B cell (primary cell): ENCODE measurements at regions not wholly inside any gene's neighbourhood (a gene's known extent, or its start where the extent isn't known, plus 50 kb on each side); places are given as distances from the start of the nearest gene placed in this dataset.

ENCODE experiments used
- ATAC-seq: fragments of 200-7000 bp; cut with Tn5 transposase; one replicate; pipeline ENCODE4 v1.10.0; 2021; ENCODE audit warnings: low read depth, mild to moderate bottlenecking, moderate number of reproducible peaks, moderate library complexity
- CTCF ChIA-PET: fragments of 350-600 bp; sonication (Branson Sonifier 250); formaldehyde crosslinking; loops from one replicate; lab custom pipeline; 2021; ENCODE audit warnings: antibody characterized with exemption, inconsistent platforms; lab: Charles Lee
- POLR2A ChIA-PET: fragments of 350-600 bp; sonication (Branson Sonifier 250); formaldehyde crosslinking; loops from one replicate; lab custom pipeline; 2021; ENCODE audit warnings: antibody characterized with exemption; lab: Charles Lee
- DNase-seq: peaks from one replicate; pipeline ENCODE4 v3.0.0; 2013
- H2AFZ ChIP-seq: 2 replicates; pipeline ENCODE4 v1.6.1; 2012; ENCODE audit warnings: mild to moderate bottlenecking, low read depth, low read length; ENCODE audit not compliant: insufficient read depth, poor library complexity, severe bottlenecking
- H3K27ac ChIP-seq, 2 donors: 1 replicate in 1 of 2; 2 replicates in 1 of 2; pipeline ENCODE4 v1.5.1; 2012 to 2013; ENCODE audit warnings: low read length in 2 of 2, mild to moderate bottlenecking in 2 of 2, moderate library complexity in 1 of 2
- H3K27me3 ChIP-seq, 4 experiments: fragments of 200-600 bp in 1 of 4; sonication (generic) in 1 of 4; replicated peaks in 1 of 4; 1 replicate in 2 of 4; 2 replicates in 2 of 4; pipeline versions ENCODE4 v1.6.1 to v1.7.0; 2013 to 2016; ENCODE audit warnings: low read length in 3 of 4, mild to moderate bottlenecking in 2 of 4, mixed read lengths in 1 of 4, moderate library complexity in 1 of 4; ENCODE audit not compliant: insufficient read depth in 4 of 4, control insufficient read depth in 3 of 4; ENCODE audit errors: control extremely low read depth in 1 of 4
- H3K36me3 ChIP-seq, 2 experiments: replicated peaks in 1 of 2; 1 replicate in 1 of 2; 2 replicates in 1 of 2; pipeline versions ENCODE4 v1.6.1 to v1.7.1; 2013; ENCODE audit warnings: low read length in 1 of 2; ENCODE audit not compliant: insufficient read depth in 2 of 2, control insufficient read depth in 1 of 2; ENCODE audit errors: control extremely low read depth in 1 of 2, extremely low read depth in 1 of 2
- H3K4me1 ChIP-seq, 2 donors: fragments of 200-600 bp in 1 of 2; sonication (generic) in 1 of 2; 1 replicate in 1 of 2; 2 replicates in 1 of 2; pipeline versions ENCODE4 v1.5.1 to v1.6.1; 2013 to 2017; ENCODE audit warnings: low read length in 2 of 2; ENCODE audit not compliant: control insufficient read depth in 2 of 2, insufficient read depth in 2 of 2
- H3K4me2 ChIP-seq: replicated peaks from 2 replicates; pipeline ENCODE3; 2012; ENCODE audit warnings: mild to moderate bottlenecking, low read depth, low read length; ENCODE audit not compliant: poor library complexity, severe bottlenecking
- H3K4me3 ChIP-seq, 5 experiments: fragments of 200-600 bp in 1 of 5; sonication (generic) in 1 of 5; 1 replicate in 3 of 5; 2 replicates in 2 of 5; pipeline versions ENCODE4 v1.5.1 to v1.7.0; 2011 to 2016; ENCODE audit warnings: low read length in 4 of 5, mild to moderate bottlenecking in 4 of 5, low read depth in 2 of 5, control low read depth in 1 of 5, moderate library complexity in 1 of 5; ENCODE audit not compliant: insufficient read depth in 1 of 5; ENCODE audit errors: control extremely low read depth in 1 of 5, extremely low read depth in 1 of 5
- H3K79me2 ChIP-seq: fragments of 200-600 bp; sonication (generic); one replicate; pipeline ENCODE4 v1.6.0; 2016; ENCODE audit warnings: low read length; ENCODE audit not compliant: control insufficient read depth, insufficient read depth
- H3K9ac ChIP-seq: fragments of 200-600 bp; sonication (generic); 2 replicates; pipeline ENCODE4 v1.6.1; 2017; ENCODE audit warnings: mild to moderate bottlenecking, low read length, moderate library complexity
- H3K9me3 ChIP-seq, 3 donors: one replicate each; pipeline versions ENCODE4 v1.6.1 to v1.7.1; 2013; ENCODE audit warnings: low read length in 2 of 3; ENCODE audit not compliant: control insufficient read depth in 2 of 3, insufficient read depth in 1 of 3; ENCODE audit errors: control extremely low read depth in 1 of 3
- H4K20me1 ChIP-seq: 2 replicates; pipeline ENCODE4 v1.6.0; 2012; ENCODE audit warnings: mild to moderate bottlenecking, low read length; ENCODE audit not compliant: insufficient read depth, control insufficient read depth, poor library complexity, severe bottlenecking
- H3K27ac Mint-ChIP-seq: one replicate; pipeline ENCODE4 v1.8.0; 2021; ENCODE audit warnings: mixed read lengths
- H3K27me3 Mint-ChIP-seq: one replicate; pipeline ENCODE4 v1.8.0; 2021; ENCODE audit warnings: mixed read lengths
- H3K4me1 Mint-ChIP-seq: one replicate; pipeline ENCODE4 v1.8.0; 2021; ENCODE audit warnings: mixed read lengths
- H3K4me3 Mint-ChIP-seq: one replicate; pipeline ENCODE4 v1.8.0; 2021; ENCODE audit warnings: mixed read lengths
- H3K9me3 Mint-ChIP-seq: one replicate; pipeline ENCODE4 v1.8.0; 2022; ENCODE audit warnings: mixed read lengths; ENCODE audit not compliant: insufficient read depth
- EZH2 ChIP-seq: IDR thresholded peaks from 2 replicates; pipeline ENCODE4 v1.6.1; 2012; ENCODE audit warnings: borderline replicate concordance, low read depth, mild to moderate bottlenecking, moderate library complexity, low read length; ENCODE audit not compliant: insufficient read depth, poor library complexity, severe bottlenecking
- WGBS: methylation state at CpG from one replicate; pipeline ENCODE4 v1.1.5; 2013; ENCODE audit warnings: missing lambda C conversion rate; ENCODE audit not compliant: insufficient coverage; 5-methylcytosine and 5-hydroxymethylcytosine counted together
- intact Hi-C: fragments of 100-400 bp; cut with micrococcal nuclease; formaldehyde crosslinking; loops from one replicate; pipeline ENCODE4 v1.10.0; 2022
- TF ChIP-seq, protein P1 (sequence below): fragments of 200-600 bp; IDR thresholded peaks from one replicate; pipeline ENCODE4 v1.8.0; 2022; ENCODE audit warnings: antibody characterized with exemption, mild to moderate bottlenecking

DNA sequence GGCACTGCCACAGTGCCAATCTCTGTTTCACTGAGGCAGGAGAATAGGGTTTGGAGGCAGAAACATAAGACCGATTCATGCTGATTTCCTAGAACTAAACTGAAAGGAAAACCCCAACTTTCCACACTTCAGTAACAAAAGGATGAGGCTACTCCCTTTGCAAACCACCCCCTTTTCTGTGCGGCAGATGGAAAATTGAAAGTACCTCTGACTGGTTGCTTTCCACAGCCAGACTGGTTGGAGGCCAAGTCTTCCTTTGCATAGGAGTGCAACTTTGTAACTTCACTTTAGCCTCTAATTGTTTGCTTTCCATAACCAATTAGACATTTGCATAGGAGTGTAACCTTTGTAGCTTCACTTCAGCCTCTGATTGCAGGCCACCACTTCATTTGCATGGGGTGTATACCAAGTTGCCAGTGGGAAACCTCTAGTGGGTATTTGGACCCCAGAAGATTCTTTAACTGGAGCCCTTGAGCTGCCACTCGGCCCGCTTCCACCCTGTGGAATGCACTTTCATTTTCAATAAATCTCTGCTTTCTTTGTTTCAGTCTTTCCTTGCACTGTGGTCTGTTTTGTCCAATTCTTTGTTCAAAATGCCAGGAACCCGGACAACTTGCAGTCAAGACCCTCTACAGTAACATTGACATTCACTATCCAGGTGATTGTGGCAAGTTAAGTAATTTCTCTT lies 252.0 kb downstream of the UTP18 start:
- H3K9me3 Mint-ChIP-seq: no peaks in the 10 kb centered on the region
- H3K4me3 ChIP-seq: no peak overlapping the region
- no peaks in the 10 kb centered on the region for H3K4me1 ChIP-seq
- TF ChIP-seq, protein P1, sequence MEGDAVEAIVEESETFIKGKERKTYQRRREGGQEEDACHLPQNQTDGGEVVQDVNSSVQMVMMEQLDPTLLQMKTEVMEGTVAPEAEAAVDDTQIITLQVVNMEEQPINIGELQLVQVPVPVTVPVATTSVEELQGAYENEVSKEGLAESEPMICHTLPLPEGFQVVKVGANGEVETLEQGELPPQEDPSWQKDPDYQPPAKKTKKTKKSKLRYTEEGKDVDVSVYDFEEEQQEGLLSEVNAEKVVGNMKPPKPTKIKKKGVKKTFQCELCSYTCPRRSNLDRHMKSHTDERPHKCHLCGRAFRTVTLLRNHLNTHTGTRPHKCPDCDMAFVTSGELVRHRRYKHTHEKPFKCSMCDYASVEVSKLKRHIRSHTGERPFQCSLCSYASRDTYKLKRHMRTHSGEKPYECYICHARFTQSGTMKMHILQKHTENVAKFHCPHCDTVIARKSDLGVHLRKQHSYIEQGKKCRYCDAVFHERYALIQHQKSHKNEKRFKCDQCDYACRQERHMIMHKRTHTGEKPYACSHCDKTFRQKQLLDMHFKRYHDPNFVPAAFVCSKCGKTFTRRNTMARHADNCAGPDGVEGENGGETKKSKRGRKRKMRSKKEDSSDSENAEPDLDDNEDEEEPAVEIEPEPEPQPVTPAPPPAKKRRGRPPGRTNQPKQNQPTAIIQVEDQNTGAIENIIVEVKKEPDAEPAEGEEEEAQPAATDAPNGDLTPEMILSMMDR: no peak
- TF ChIP-seq EZH2: no peak
- 83% methylated on average over 2 of the region's 5 CpGs for WGBS
- no peaks in the 10 kb centered on the region for H3K9me3 ChIP-seq
- H3K27ac Mint-ChIP-seq: no peak overlapping the region
- H3K4me3 Mint-ChIP-seq: no peak overlapping the region
- ChIA-PET CTCF (no interaction called here), POLR2A (no interaction called here)
- intact Hi-C loops: no loop called here
- H3K79me2 ChIP-seq: no peaks in the 10 kb centered on the region
- H4K20me1 ChIP-seq: no peaks in the 10 kb centered on the region
- H3K36me3 ChIP-seq: no peaks in the 10 kb centered on the region
- DNase-seq (no peak), ATAC-seq (no peak)
- H3K4me1 Mint-ChIP-seq: no peaks in the 10 kb centered on the region
- no peak overlapping the region for H2AFZ ChIP-seq
- H3K27ac ChIP-seq: no peak overlapping the region
- H3K9ac ChIP-seq: no peak overlapping the region
- H3K27me3 Mint-ChIP-seq: peaks cover 21% of the 10 kb centered on the region
- H3K27me3 ChIP-seq: no peaks in the 10 kb centered on the region
- H3K4me2 ChIP-seq: no peak overlapping the region

DNA sequence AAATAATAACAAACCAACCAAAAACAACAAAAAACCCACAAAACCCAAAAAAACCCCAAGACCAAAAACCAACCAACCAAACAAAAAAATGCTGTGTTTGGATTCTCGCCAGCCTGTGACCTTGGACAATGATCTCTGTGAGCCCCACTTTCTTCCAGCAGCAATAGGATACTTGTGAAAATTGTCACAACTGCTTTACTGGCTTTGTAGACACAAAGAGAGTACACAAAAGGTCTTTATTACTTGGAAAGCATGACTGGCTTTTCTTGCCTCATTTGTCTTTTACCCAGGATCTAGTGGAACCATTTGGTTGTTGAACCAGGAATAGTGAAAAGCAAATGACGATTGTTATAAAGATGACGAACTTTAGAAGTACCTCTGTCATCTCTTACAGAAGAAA lies 256.6 kb downstream of the UTP18 start:
- no peak for ATAC-seq
- Mint-ChIP-seq H3K27me3 (peaks cover 14% of the 10 kb centered on the region), H3K9me3 (no peaks in the 10 kb centered on the region), H3K27ac (no peak overlapping the region), H3K4me3 (no peak overlapping the region), H3K4me1 (no peaks in the 10 kb centered on the region)
- intact Hi-C loops: no loop called here
- TF ChIP-seq, protein P1: no peak
- no peak for TF ChIP-seq EZH2
- Histone ChIP-seq H3K4me1 (no peaks in the 10 kb centered on the region), H3K4me3 (no peak overlapping the region), H3K9ac (no peak overlapping the region), H4K20me1 (no peaks in the 10 kb centered on the region), H3K9me3 (no peaks in the 10 kb centered on the region), H3K79me2 (no peaks in the 10 kb centered on the region), H3K4me2 (no peak overlapping the region), H3K36me3 (no peaks in the 10 kb centered on the region), H3K27ac (no peak overlapping the region), H2AFZ (no peak overlapping the region), H3K27me3 (no peaks in the 10 kb centered on the region)
- ChIA-PET POLR2A (no interaction called here), CTCF (no interaction called here)
- DNase-seq: no peak
- WGBS: 80% methylated on average over 1 of the region's 3 CpGs
